SK-N-SH treated with all-trans-retinoic acid at 6 μM for 48 hours (cell line): ENCODE measurements at regions not wholly inside any gene's neighbourhood (a gene's known extent, or its start where the extent isn't known, plus 50 kb on each side); places are given as distances from the start of the nearest gene placed in this dataset.
A peak's percentile ranks its signal among the peaks of the same experiment; 100 is the strongest.

Source experiments
- ATAC-seq: fragments of 200-7000 bp; cut with Tn5 transposase; 3 replicates; pipeline ENCODE4 v1.9.1; 2020; ENCODE audit warnings: mild to moderate bottlenecking, moderate library complexity
- ARNTL ChIP-seq: fragments of 450-650 bp; formaldehyde crosslinking; IDR thresholded peaks from 2 replicates; pipeline ENCODE4 v1.5.0; 2020; ENCODE audit warnings: low read depth, mild to moderate bottlenecking, moderate library complexity, borderline replicate concordance
- CREB5 ChIP-seq: fragments of 250-450 bp; sonication (Bioruptor Pico); IDR thresholded peaks from 2 replicates; pipeline ENCODE4 v1.5.1; 2020; ENCODE audit warnings: low read depth, mild to moderate bottlenecking, moderate library complexity
- CSDC2 ChIP-seq: fragments of 250-450 bp; sonication (Bioruptor Pico); IDR thresholded peaks from 2 replicates; pipeline ENCODE4 v1.5.0; 2020; ENCODE audit warnings: mild to moderate bottlenecking, moderate library complexity
- CSRNP3 ChIP-seq: fragments of 250-450 bp; sonication (Bioruptor Pico); IDR thresholded peaks from 2 replicates; pipeline ENCODE4 v1.5.1; 2021; ENCODE audit warnings: mild to moderate bottlenecking, moderate library complexity
- ESRRG ChIP-seq: fragments of 250-450 bp; sonication (Bioruptor Pico); IDR thresholded peaks from 2 replicates; pipeline ENCODE4 v1.6.1; 2021; ENCODE audit warnings: mild to moderate bottlenecking
- GLIS3 ChIP-seq: fragments of 250-450 bp; sonication (Bioruptor Pico); IDR thresholded peaks from 2 replicates; pipeline ENCODE4 v1.5.0; 2020; ENCODE audit warnings: mild to moderate bottlenecking, moderate library complexity
- ISL1 ChIP-seq: fragments of 250-450 bp; sonication (Bioruptor Pico); IDR thresholded peaks from 2 replicates; pipeline ENCODE4 v2.1.2; 2022; ENCODE audit warnings: mild to moderate bottlenecking, moderate library complexity
- OSR1 ChIP-seq: fragments of 250-450 bp; sonication (Bioruptor Pico); IDR thresholded peaks from 2 replicates; pipeline ENCODE4 v1.8.0; 2022; ENCODE audit warnings: moderate library complexity, mild to moderate bottlenecking, inconsistent platforms
- PATZ1 ChIP-seq: fragments of 250-450 bp; sonication (Bioruptor Pico); IDR thresholded peaks from 2 replicates; pipeline ENCODE4 v1.8.0; 2020; ENCODE audit warnings: mild to moderate bottlenecking, moderate library complexity, borderline replicate concordance
- PPARA ChIP-seq: fragments of 250-450 bp; sonication (Bioruptor Pico); IDR thresholded peaks from 2 replicates; pipeline ENCODE4 v1.5.0; 2020; ENCODE audit warnings: mild to moderate bottlenecking, borderline replicate concordance
- RARB ChIP-seq: fragments of 250-450 bp; sonication (Bioruptor Pico); IDR thresholded peaks from 2 replicates; pipeline ENCODE4 v1.8.0; 2021; ENCODE audit warnings: mild to moderate bottlenecking, moderate library complexity
- SNAI2 ChIP-seq: fragments of 250-450 bp; sonication (Bioruptor Pico); IDR thresholded peaks from 2 replicates; pipeline ENCODE4 v1.5.0; 2020; ENCODE audit warnings: mild to moderate bottlenecking, moderate library complexity
- TCF4 ChIP-seq: fragments of 250-450 bp; sonication (Bioruptor Pico); IDR thresholded peaks from 2 replicates; pipeline ENCODE4 v1.8.0; 2021; ENCODE audit warnings: mild to moderate bottlenecking, moderate library complexity, borderline replicate concordance
- TOX ChIP-seq: fragments of 250-450 bp; sonication (Bioruptor Pico); IDR thresholded peaks from 2 replicates; pipeline ENCODE4 v1.8.0; 2021; ENCODE audit warnings: mild to moderate bottlenecking, moderate library complexity, borderline replicate concordance
- TSHZ2 ChIP-seq: fragments of 250-450 bp; sonication (Bioruptor Pico); IDR thresholded peaks from 2 replicates; pipeline ENCODE4 v1.5.0; 2020; ENCODE audit warnings: mild to moderate bottlenecking, moderate library complexity
- ZC3H10 ChIP-seq: fragments of 250-450 bp; sonication (Bioruptor Pico); IDR thresholded peaks from 2 replicates; pipeline ENCODE4 v1.5.1; 2021; ENCODE audit warnings: mild to moderate bottlenecking, moderate library complexity
- ZFP3 ChIP-seq: fragments of 250-450 bp; sonication (Bioruptor Pico); IDR thresholded peaks from 2 replicates; pipeline ENCODE4 v1.5.0; 2020; ENCODE audit warnings: mild to moderate bottlenecking, moderate library complexity
- ZFP30 ChIP-seq: fragments of 450-650 bp; formaldehyde crosslinking; IDR thresholded peaks from 2 replicates; pipeline ENCODE4 v1.5.0; 2022; ENCODE audit warnings: mild to moderate bottlenecking, moderate library complexity
- ZNF565 ChIP-seq: fragments of 450-650 bp; formaldehyde crosslinking; conservative IDR thresholded peaks from 2 replicates; pipeline ENCODE4 v1.5.0; 2020; ENCODE audit warnings: low read depth, mild to moderate bottlenecking, moderate library complexity
- ZNF70 ChIP-seq: fragments of 450-650 bp; formaldehyde crosslinking; IDR thresholded peaks from 2 replicates; pipeline ENCODE4 v1.5.0; 2020; ENCODE audit warnings: mild to moderate bottlenecking, moderate library complexity

GRCh38 chr1:99146129-99146848, 118.0 kb upstream of the PLPPR4 start:
- TF ChIP-seq TOX (no peak), CSDC2 (CRISPR knock-in tag) (no peak), SNAI2 (no peak), CREB5 (CRISPR knock-in tag) (no peak), CSRNP3 (no peak), ZC3H10 (no peak)
- ATAC-seq, result no peak

- TF ChIP-seq ARNTL (CRISPR knock-in tag) (no peak), CSDC2 (CRISPR knock-in tag) (no peak), ZFP30 (no peak)
- no peak for ATAC-seq
These were observed 114.3 kb upstream of the PLPPR4 start for GRCh38 chr1:99149952-99150351.

GRCh38 chr1:99152132-99152531, 112.2 kb upstream of the PLPPR4 start:
- no peak for ATAC-seq
- TF ChIP-seq ARNTL (CRISPR knock-in tag) (no peak), ZNF70 (CRISPR knock-in tag) (no peak), OSR1 (no peak), PATZ1 (no peak), PPARA (CRISPR knock-in tag) (no peak), ZFP30 (no peak), RARB (CRISPR knock-in tag) (no peak), TSHZ2 (no peak), CREB5 (CRISPR knock-in tag) (no peak), TCF4 (CRISPR knock-in tag) (no peak), ESRRG (CRISPR knock-in tag) (no peak)

- no peak for TF ChIP-seq ISL1 (CRISPR knock-in tag)
- no peak for ATAC-seq
These were observed 100.6 kb upstream of the PLPPR4 start for GRCh38 chr1:99163671-99164070.

- peak; percentile 89 for ATAC-seq
- TF ChIP-seq SNAI2 (no peak), GLIS3 (CRISPR knock-in tag) (no peak), ZFP3 (no peak), ZNF565 (no peak), TSHZ2 (no peak), ISL1 (CRISPR knock-in tag) (peak; percentile 80), ZC3H10 (peak; percentile 84), PATZ1 (0 out of 2 replicates have a peak, but pooled peaks have one; percentile 39)
These were observed 93.8 kb upstream of the PLPPR4 start for GRCh38 chr1:99170516-99170915.
